ENCODE measurements at regions not wholly inside any gene's neighbourhood (a gene's known extent, or its start where the extent isn't known, plus 50 kb on each side); places are given as distances from the start of the nearest gene placed in this dataset.
A peak's percentile ranks its signal among the peaks of the same experiment; 100 is the strongest.

DNA sequence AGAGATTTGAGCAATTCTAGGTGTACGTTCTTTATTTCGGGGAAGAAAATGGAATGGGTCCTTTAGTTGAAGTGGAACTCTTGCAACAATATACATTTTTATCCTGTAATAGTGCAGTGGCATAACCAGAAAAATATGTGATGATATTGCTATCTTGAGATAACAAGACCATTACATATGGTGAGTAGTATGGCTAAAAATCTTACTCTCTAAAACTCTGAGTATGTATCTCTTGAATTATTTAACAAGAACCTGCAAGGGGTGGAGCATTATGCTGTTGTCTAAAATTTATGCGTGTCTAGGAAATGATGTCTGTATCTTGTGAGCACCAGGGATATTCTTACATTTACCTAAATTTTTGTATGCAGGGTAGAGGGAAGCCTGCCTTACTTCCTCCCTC is 68.4 kb upstream of the SLC4A10 start:
- TF ChIP-seq, protein P1, sequence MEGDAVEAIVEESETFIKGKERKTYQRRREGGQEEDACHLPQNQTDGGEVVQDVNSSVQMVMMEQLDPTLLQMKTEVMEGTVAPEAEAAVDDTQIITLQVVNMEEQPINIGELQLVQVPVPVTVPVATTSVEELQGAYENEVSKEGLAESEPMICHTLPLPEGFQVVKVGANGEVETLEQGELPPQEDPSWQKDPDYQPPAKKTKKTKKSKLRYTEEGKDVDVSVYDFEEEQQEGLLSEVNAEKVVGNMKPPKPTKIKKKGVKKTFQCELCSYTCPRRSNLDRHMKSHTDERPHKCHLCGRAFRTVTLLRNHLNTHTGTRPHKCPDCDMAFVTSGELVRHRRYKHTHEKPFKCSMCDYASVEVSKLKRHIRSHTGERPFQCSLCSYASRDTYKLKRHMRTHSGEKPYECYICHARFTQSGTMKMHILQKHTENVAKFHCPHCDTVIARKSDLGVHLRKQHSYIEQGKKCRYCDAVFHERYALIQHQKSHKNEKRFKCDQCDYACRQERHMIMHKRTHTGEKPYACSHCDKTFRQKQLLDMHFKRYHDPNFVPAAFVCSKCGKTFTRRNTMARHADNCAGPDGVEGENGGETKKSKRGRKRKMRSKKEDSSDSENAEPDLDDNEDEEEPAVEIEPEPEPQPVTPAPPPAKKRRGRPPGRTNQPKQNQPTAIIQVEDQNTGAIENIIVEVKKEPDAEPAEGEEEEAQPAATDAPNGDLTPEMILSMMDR (IDR thresholded peaks at IDR 0.05; ENCODE audit: low read depth, low read length): no peak

GRCh38 chr2:161556440-161556839 is 67.8 kb upstream of the SLC4A10 start:
- no peak overlapping the region for H3K4me3 ChIP-seq (ENCODE audit: low read depth, low read length)
- DNase-seq: no peak
- H3K4me1 ChIP-seq: no peaks in the 10 kb centered on the region
- TF ChIP-seq, protein P1 (IDR thresholded peaks at IDR 0.05; ENCODE audit: low read depth, low read length): no peak
- H3K36me3 ChIP-seq: no peaks in the 10 kb centered on the region
- H3K27me3 ChIP-seq: no peaks in the 10 kb centered on the region
- H3K9me3 ChIP-seq: no peaks in the 10 kb centered on the region

More for the DNA sequence above, 68.4 kb upstream of the SLC4A10 start:
- H3K4me1 ChIP-seq: no peaks in the 10 kb centered on the region
- H3K9me3 ChIP-seq: no peaks in the 10 kb centered on the region
- H3K4me3 ChIP-seq (ENCODE audit: low read depth, low read length): no peak overlapping the region
- no peaks in the 10 kb centered on the region for H3K27me3 ChIP-seq
- DNase-seq: no peak
- no peaks in the 10 kb centered on the region for H3K36me3 ChIP-seq

DNA sequence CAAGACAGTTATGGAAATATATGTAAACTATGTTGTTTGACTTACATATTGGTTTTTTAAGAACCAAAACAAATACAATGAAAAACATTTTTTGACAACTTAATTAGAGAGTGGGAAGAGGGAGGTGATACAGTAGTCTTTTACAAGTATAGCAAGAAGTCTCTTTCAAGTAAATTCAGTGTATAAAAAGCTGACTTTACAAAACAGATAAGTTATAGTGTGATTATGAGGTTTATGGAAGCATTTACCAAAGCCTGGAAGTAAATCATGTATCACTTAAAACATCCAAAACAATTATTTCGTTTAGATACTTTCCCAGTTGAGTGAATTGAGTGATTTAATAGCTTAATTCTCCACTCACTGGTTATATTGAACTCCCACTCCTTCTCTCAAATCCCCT is 66.7 kb upstream of the SLC4A10 start:
- no peak overlapping the region for H3K4me3 ChIP-seq (ENCODE audit: low read depth, low read length)
- no peak for DNase-seq
- H3K27me3 ChIP-seq: no peaks in the 10 kb centered on the region
- H3K9me3 ChIP-seq: no peaks in the 10 kb centered on the region
- H3K4me1 ChIP-seq: no peaks in the 10 kb centered on the region
- H3K36me3 ChIP-seq: no peaks in the 10 kb centered on the region
- TF ChIP-seq, protein P1 (IDR thresholded peaks at IDR 0.05; ENCODE audit: low read depth, low read length): no peak

- no peaks in the 10 kb centered on the region for H3K9me3 ChIP-seq
- H3K4me3 ChIP-seq (ENCODE audit: low read depth, low read length): no peak overlapping the region
- TF ChIP-seq, protein P1 (IDR thresholded peaks at IDR 0.05; ENCODE audit: low read depth, low read length): no peak
- no peaks in the 10 kb centered on the region for H3K27me3 ChIP-seq
- no peaks in the 10 kb centered on the region for H3K4me1 ChIP-seq
- H3K36me3 ChIP-seq: no peaks in the 10 kb centered on the region
- no peak for DNase-seq
Observed at GRCh38 chr2:161564906-161565305, 59.3 kb upstream of the SLC4A10 start.

DNA sequence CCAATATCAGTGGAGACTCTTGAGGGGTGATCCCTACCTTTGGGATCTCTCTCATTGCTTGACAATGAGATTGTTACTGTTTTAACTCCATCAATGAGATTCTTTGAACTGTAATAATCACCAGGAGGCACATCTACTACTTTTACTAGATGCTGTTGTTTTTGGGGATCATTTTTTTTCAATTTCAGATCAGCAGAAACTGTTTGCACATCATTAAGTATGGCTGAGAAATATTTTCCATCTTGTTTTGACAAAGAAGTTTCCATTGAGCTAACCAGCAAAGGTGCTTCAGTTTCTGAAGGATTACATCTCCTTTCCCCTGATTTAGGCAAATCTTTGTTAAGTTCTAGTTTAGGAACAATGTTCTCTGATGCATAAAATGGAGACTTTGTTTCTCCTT is 54.8 kb upstream of the SLC4A10 start:
- Histone ChIP-seq H3K36me3 (no peaks in the 10 kb centered on the region), H3K4me1 (no peaks in the 10 kb centered on the region), H3K4me3 (ENCODE audit: low read depth, low read length) (no peak overlapping the region), H3K9me3 (no peaks in the 10 kb centered on the region), H3K27me3 (no peaks in the 10 kb centered on the region)
- TF ChIP-seq, protein P1 (IDR thresholded peaks at IDR 0.05; ENCODE audit: low read depth, low read length): no peak
- no peak for DNase-seq

DNA sequence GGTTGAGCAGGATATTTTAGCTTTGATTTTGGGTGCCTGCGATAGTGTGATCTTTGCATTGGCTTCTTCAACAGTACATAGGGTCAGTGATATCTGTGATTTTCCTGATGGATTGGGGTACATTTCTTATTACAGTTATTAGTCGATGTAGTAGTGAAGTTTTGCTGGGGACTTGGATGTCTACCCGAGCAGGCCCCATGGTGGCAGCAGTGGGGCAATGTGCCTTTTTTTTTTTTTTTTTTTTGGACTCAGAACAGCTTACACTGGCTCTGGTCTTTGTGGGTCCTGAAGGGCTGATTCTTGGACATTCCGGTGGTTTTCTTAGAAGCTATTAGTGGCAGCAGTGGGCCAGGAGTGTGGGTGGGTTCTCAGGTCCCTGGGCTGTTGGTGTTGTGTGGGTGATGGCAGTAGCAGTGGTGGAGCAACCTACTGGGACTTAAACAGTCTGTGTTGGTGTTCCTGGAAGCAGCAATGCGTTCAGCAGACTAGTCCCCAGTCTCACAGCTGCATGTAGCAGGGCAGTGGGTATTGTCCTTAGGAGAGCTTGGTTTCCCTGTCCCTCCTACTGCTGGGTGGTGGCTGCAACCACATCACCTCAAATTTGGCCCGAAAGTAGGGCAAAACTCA is 53.7 kb upstream of the SLC4A10 start:
- TF ChIP-seq, protein P1 (IDR thresholded peaks at IDR 0.05; ENCODE audit: low read depth, low read length): 0 out of 2 replicates have a peak, but pooled peaks have one; percentile 2
- DNase-seq: no peak
- H3K4me3 ChIP-seq (ENCODE audit: low read depth, low read length): no peak overlapping the region

More for the DNA sequence above, 53.7 kb upstream of the SLC4A10 start:
- Histone ChIP-seq H3K4me1 (no peaks in the 10 kb centered on the region), H3K9me3 (no peaks in the 10 kb centered on the region), H3K36me3 (no peaks in the 10 kb centered on the region), H3K27me3 (no peaks in the 10 kb centered on the region)

Data from BE2C (cell line).